Muscle layer of duodenum (tissue), 2 donors: ENCODE measurements at regions not wholly inside any gene's neighbourhood (a gene's known extent, or its start where the extent isn't known, plus 50 kb on each side); places are given as distances from the start of the nearest gene placed in this dataset.

ENCODE experiments used
- H3K27ac ChIP-seq: one replicate; pipeline ENCODE4 v1.7.0; 2013; ENCODE audit warnings: mild to moderate bottlenecking, low read length
- H3K27me3 ChIP-seq: one replicate; pipeline ENCODE4 v1.7.0; 2013; ENCODE audit warnings: low read depth, mild to moderate bottlenecking, control low read depth, low read length
- H3K36me3 ChIP-seq, 2 donors: one replicate each; pipeline ENCODE4 v1.7.0; 2013; ENCODE audit warnings: low read length in 2 of 2, control low read depth in 1 of 2, mild to moderate bottlenecking in 1 of 2; ENCODE audit not compliant: insufficient read depth in 2 of 2, control insufficient read depth in 1 of 2
- H3K4me1 ChIP-seq, 2 donors: one replicate each; pipeline ENCODE4 v1.7.0; 2013; ENCODE audit warnings: low read length in 2 of 2, mild to moderate bottlenecking in 2 of 2, control low read depth in 1 of 2, moderate library complexity in 1 of 2; ENCODE audit not compliant: insufficient read depth in 2 of 2, control insufficient read depth in 1 of 2
- H3K4me3 ChIP-seq, 2 donors: one replicate each; pipeline ENCODE4 v1.7.0; 2013; ENCODE audit warnings: low read length in 2 of 2, low read depth in 1 of 2, mild to moderate bottlenecking in 1 of 2
- H3K9me3 ChIP-seq, 2 donors: one replicate each; pipeline ENCODE4 v1.7.0; 2013; ENCODE audit warnings: low read length in 2 of 2, control low read depth in 1 of 2, mild to moderate bottlenecking in 1 of 2; ENCODE audit not compliant: control insufficient read depth in 1 of 2
- donor health status: healthy.

- Histone ChIP-seq H3K27me3 (no peaks in the 10 kb centered on the region), H3K4me1 (no peaks in the 10 kb centered on the region), H3K4me3 (no peak overlapping the region), H3K27ac (no peak overlapping the region), H3K36me3 (no peaks in the 10 kb centered on the region), H3K9me3 (no peaks in the 10 kb centered on the region)
Measured at GRCh38 chr4:181249031-181249430, 994.2 kb upstream of the TENM3 start.

DNA sequence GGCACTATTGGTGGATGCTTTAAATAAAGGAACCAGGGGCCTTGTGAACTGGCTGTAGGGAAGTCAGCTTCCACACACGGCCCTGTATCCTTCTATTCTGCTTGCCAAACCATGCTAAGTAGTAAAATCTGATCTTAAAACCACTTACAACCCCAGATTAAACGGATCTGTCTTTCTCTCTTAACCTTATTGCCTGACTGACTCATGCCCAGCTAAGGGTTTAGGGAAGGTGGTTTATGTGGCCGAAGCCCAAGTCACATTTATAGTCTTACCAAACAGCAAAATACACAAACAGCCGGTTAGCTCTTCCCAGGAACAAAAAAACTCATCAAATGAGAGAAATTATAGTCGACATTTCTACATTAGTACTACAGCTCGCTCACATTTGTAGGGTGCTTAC lies 988.4 kb upstream of the TENM3 start:
- no peaks in the 10 kb centered on the region for H3K27me3 ChIP-seq
- no peak overlapping the region for H3K27ac ChIP-seq
- no peaks in the 10 kb centered on the region for H3K36me3 ChIP-seq
- no peaks in the 10 kb centered on the region for H3K9me3 ChIP-seq
- no peaks in the 10 kb centered on the region for H3K4me1 ChIP-seq
- no peak overlapping the region for H3K4me3 ChIP-seq

DNA sequence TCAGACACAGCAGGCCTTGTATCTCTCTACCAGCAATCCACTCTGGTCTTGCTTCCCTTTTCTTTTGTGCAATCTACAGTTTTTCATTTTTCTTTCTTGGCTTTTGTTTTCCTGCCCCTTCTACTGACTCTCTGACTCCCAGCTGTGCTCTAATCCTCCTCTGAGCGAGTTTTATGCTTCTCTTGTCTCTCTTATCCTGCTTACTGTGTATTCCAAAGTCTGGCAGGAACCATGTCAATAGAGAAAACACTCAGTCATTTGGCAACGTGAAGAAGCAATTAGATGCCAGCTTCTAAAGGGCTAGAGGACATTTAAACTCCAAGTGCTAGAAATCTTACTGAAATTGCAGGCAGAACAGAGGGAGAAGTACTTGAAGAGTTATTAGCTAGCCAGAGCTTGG lies 984.6 kb upstream of the TENM3 start:
- H3K4me1 ChIP-seq, result no peaks in the 10 kb centered on the region
- no peaks in the 10 kb centered on the region for H3K9me3 ChIP-seq
- no peaks in the 10 kb centered on the region for H3K27me3 ChIP-seq
- no peaks in the 10 kb centered on the region for H3K36me3 ChIP-seq
- no peak overlapping the region for H3K27ac ChIP-seq
- no peak overlapping the region for H3K4me3 ChIP-seq

DNA sequence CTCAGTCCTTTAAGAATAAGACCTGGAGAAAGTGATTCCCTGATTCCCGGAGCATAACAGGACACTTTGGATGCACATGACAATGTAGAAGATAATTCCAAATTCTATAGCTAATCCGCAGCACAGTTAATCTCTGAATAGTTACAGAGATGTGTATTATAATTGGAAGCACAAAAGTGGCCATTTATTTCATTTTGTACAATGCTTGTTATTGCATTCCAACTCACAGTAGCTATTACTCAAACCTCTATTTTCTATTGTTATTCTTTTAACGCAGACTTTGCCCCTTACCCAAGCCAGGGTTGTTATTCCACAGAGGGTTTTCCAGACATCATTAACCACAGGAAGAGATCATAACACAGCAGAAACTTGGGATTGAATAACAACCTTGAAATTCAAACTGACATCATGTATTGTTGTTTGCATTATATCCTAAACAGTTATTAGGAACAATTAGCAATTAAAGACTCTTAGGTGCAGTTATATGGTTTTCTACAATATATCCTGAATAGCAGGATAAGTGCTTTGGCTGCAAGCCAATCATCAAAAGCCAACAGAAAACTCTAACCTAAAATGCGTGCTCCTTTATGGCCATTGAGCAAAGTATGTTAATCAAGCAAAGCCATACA lies 984.0 kb upstream of the TENM3 start:
- Histone ChIP-seq H3K9me3 (no peaks in the 10 kb centered on the region), H3K27ac (no peak overlapping the region), H3K4me3 (no peak overlapping the region), H3K27me3 (no peaks in the 10 kb centered on the region), H3K4me1 (no peaks in the 10 kb centered on the region), H3K36me3 (no peaks in the 10 kb centered on the region)

DNA sequence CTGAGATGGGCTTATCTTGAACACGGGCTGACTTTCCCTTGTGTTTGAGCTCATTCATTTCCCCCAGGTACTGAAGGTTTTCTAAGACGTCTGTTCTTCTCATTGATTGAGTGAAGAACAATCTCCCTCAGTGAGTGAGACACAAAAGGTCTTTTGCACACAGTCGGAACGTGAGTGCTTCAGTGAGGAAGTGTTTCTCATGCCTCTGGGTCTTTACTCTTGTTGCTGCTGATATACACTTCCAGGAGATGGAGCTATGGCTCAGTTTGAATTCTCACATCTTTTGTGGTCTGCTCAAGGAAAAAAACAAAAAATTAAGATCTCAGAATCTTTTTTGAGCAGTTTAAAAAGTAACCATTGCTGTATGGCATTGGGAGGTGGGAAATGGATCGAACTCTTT lies 981.9 kb upstream of the TENM3 start:
- Histone ChIP-seq H3K27ac (no peak overlapping the region), H3K27me3 (no peaks in the 10 kb centered on the region), H3K36me3 (no peaks in the 10 kb centered on the region), H3K4me3 (no peak overlapping the region), H3K4me1 (no peaks in the 10 kb centered on the region), H3K9me3 (no peaks in the 10 kb centered on the region)

- Histone ChIP-seq H3K9me3 (no peaks in the 10 kb centered on the region), H3K27ac (no peak overlapping the region), H3K36me3 (no peaks in the 10 kb centered on the region), H3K4me1 (no peaks in the 10 kb centered on the region), H3K4me3 (no peak overlapping the region), H3K27me3 (no peaks in the 10 kb centered on the region)
Measured at GRCh38 chr4:181264893-181265292, 978.3 kb upstream of the TENM3 start.

- Histone ChIP-seq H3K27ac (no peak overlapping the region), H3K4me1 (no peaks in the 10 kb centered on the region), H3K27me3 (no peaks in the 10 kb centered on the region), H3K36me3 (no peaks in the 10 kb centered on the region), H3K9me3 (no peaks in the 10 kb centered on the region), H3K4me3 (no peak overlapping the region)
Measured at GRCh38 chr4:181265370-181265769, 977.8 kb upstream of the TENM3 start.

- H3K9me3 ChIP-seq, result no peaks in the 10 kb centered on the region
- no peaks in the 10 kb centered on the region for H3K4me1 ChIP-seq
- no peak overlapping the region for H3K27ac ChIP-seq
- no peak overlapping the region for H3K4me3 ChIP-seq
- H3K36me3 ChIP-seq, result no peaks in the 10 kb centered on the region
- H3K27me3 ChIP-seq, result no peaks in the 10 kb centered on the region
Measured at GRCh38 chr4:181271116-181271640, 972.0 kb upstream of the TENM3 start.

GRCh38 chr4:181272422-181272821 lies 970.8 kb upstream of the TENM3 start:
- H3K36me3 ChIP-seq, result no peaks in the 10 kb centered on the region
- no peaks in the 10 kb centered on the region for H3K27me3 ChIP-seq
- no peaks in the 10 kb centered on the region for H3K4me1 ChIP-seq
- no peak overlapping the region for H3K4me3 ChIP-seq
- no peaks in the 10 kb centered on the region for H3K9me3 ChIP-seq
- no peak overlapping the region for H3K27ac ChIP-seq

DNA sequence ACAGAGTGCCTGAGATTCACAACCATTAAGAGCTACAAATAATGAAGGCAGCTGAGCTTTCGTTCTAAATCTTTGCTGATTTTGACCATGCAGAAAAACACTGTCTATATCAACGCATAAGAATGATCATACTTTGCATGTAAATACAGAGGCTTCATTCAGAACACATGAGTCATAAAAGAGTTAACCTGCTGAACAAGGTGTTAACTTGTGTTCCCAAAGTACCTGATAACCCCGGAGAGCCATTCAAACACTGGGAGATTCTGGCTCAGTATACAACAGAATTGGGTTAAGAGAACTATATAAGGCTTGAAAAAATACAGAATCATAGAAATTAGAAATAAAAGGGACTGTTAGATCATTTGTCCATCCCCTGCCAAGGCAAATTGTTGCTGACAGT lies 964.3 kb upstream of the TENM3 start:
- Histone ChIP-seq H3K9me3 (no peaks in the 10 kb centered on the region), H3K27me3 (no peaks in the 10 kb centered on the region), H3K27ac (no peak overlapping the region), H3K36me3 (no peaks in the 10 kb centered on the region), H3K4me1 (no peaks in the 10 kb centered on the region), H3K4me3 (no peak overlapping the region)

GRCh38 chr4:181281451-181281850 lies 961.8 kb upstream of the TENM3 start:
- no peaks in the 10 kb centered on the region for H3K27me3 ChIP-seq
- no peak overlapping the region for H3K4me3 ChIP-seq
- no peaks in the 10 kb centered on the region for H3K4me1 ChIP-seq
- H3K36me3 ChIP-seq, result no peaks in the 10 kb centered on the region
- no peak overlapping the region for H3K27ac ChIP-seq
- H3K9me3 ChIP-seq, result no peaks in the 10 kb centered on the region

DNA sequence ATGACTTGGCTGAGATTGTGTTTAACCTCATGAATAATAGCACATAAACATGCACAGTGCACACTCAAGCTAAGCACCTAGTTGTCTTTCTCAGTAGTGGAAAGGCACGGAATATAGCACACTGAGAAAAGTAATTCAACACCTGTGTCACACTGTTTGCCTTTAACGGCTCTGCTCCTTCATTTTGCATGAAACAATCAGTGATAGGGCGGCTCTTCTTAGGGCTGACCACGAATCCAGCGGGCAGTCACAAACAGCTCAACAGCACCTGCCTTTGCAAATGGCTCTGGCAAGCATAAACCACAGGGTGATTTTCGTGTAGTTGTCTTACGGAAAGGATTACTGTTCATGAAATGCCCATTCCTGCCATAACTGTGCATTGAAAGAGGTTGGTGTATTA lies 954.0 kb upstream of the TENM3 start:
- Histone ChIP-seq H3K4me3 (no peak overlapping the region), H3K36me3 (no peaks in the 10 kb centered on the region), H3K4me1 (no peaks in the 10 kb centered on the region), H3K27me3 (no peaks in the 10 kb centered on the region), H3K27ac (no peak overlapping the region), H3K9me3 (no peaks in the 10 kb centered on the region)
